HG02840 (cell line): ENCODE measurements at regions not wholly inside any gene's neighbourhood (a gene's known extent, or its start where the extent isn't known, plus 50 kb on each side); places are given as distances from the start of the nearest gene placed in this dataset.
A peak's percentile ranks its signal among the peaks of the same experiment; 100 is the strongest.

Source experiments
- ATAC-seq: cut with Tn5 transposase; IDR thresholded peaks from one replicate; pipeline ENCODE4 v1.9.1; 2021; ENCODE audit warnings: mild to moderate bottlenecking, moderate library complexity, moderate number of reproducible peaks; ENCODE audit not compliant: unreplicated experiment, low FRiP score

- ATAC-seq: no peak
Measured at GRCh38 chr13:44267203-44267602, 106.4 kb upstream of the SERP2 start.

GRCh38 chr13:44267980-44268379, 105.6 kb upstream of the SERP2 start:
- ATAC-seq: no peak

GRCh38 chr13:44268980-44269379, 104.6 kb upstream of the SERP2 start:
- no peak for ATAC-seq

- no peak for ATAC-seq
Measured at GRCh38 chr13:44270150-44270549, 103.5 kb upstream of the SERP2 start.

- no peak for ATAC-seq
Measured at GRCh38 chr13:44271031-44271455, 102.6 kb upstream of the SERP2 start.

GRCh38 chr13:44271473-44271872, 102.2 kb upstream of the SERP2 start:
- ATAC-seq: no peak

GRCh38 chr13:44271915-44272341, 101.7 kb upstream of the SERP2 start:
- ATAC-seq: no peak

GRCh38 chr13:44272692-44273091, 100.9 kb upstream of the SERP2 start:
- no peak for ATAC-seq

GRCh38 chr13:44273216-44273615, 100.4 kb upstream of the SERP2 start:
- ATAC-seq: no peak

- peak; percentile 75 for ATAC-seq
Measured at GRCh38 chr13:44273991-44274770, 99.4 kb upstream of the SERP2 start.

GRCh38 chr13:44274771-44275205, 98.8 kb upstream of the SERP2 start:
- no peak for ATAC-seq

GRCh38 chr13:44275381-44275780, 98.2 kb upstream of the SERP2 start:
- no peak for ATAC-seq

GRCh38 chr13:44276061-44276460, 97.6 kb upstream of the SERP2 start:
- ATAC-seq: no peak

- no peak for ATAC-seq
Measured at GRCh38 chr13:44277459-44277858, 96.2 kb upstream of the SERP2 start.

GRCh38 chr13:44278166-44278565, 95.5 kb upstream of the SERP2 start:
- ATAC-seq: no peak

GRCh38 chr13:44280456-44280855, 93.2 kb upstream of the SERP2 start:
- ATAC-seq: no peak

- no peak for ATAC-seq
Measured at GRCh38 chr13:44281252-44282000, 92.2 kb upstream of the SERP2 start.

GRCh38 chr13:44283600-44283999, 90.0 kb upstream of the SERP2 start:
- no peak for ATAC-seq

- no peak for ATAC-seq
Measured at GRCh38 chr13:44287958-44288357, 85.7 kb upstream of the SERP2 start.

GRCh38 chr13:44292545-44292944, 81.1 kb upstream of the SERP2 start:
- ATAC-seq: no peak

GRCh38 chr13:44293374-44293773, 80.2 kb upstream of the SERP2 start:
- no peak for ATAC-seq
